ENCODE measurements at regions not wholly inside any gene's neighbourhood (a gene's known extent, or its start where the extent isn't known, plus 50 kb on each side); places are given as distances from the start of the nearest gene placed in this dataset.
A peak's percentile ranks its signal among the peaks of the same experiment; 100 is the strongest.

GRCh38 chr18:37783771-37784170 is 218.2 kb upstream of the CELF4 start:
- intact Hi-C loops (cut with DNase I) = no loop called here
- Histone ChIP-seq H3K9ac (ENCODE audit: low read length in 3 of 3) (no peak overlapping the region), H3K4me3 (ENCODE audit: low read length in 3 of 3) (no peak overlapping the region), H3K27me3 (ENCODE audit: control insufficient read depth, insufficient read depth, low read length) (no peaks in the 10 kb centered on the region), H3K4me1 (ENCODE audit: control insufficient read depth in 2 of 3, insufficient read depth in 2 of 3, low read depth in 1 of 3, low read length in 3 of 3) (no peaks in the 10 kb centered on the region), H3K36me3 (ENCODE audit: control insufficient read depth in 2 of 3, insufficient read depth in 3 of 3, low read length in 3 of 3) (no peaks in the 10 kb centered on the region), H3K9me3 (ENCODE audit: control insufficient read depth in 2 of 3, insufficient read depth in 1 of 3, low read length in 3 of 3) (no peaks in the 10 kb centered on the region), H3K27ac (ENCODE audit: low read depth in 2 of 2, low read length in 2 of 2) (no peak overlapping the region)
- no peak for FAIRE-seq
- TF ChIP-seq CTCF (IDR thresholded peaks at IDR 0.05; ENCODE audit: borderline replicate concordance, extremely low read depth, insufficient read depth) = no peak
- DNase-seq = peak in 4 of 5 donors; percentile 44 to 77 (median 62)

- FAIRE-seq (no peak), DNase-seq (peak in 1 of 5 donors; percentile 63)
- intact Hi-C loops (cut with DNase I) = no loop called here
- H3K9ac ChIP-seq (ENCODE audit: low read length in 3 of 3) = no peak overlapping the region
- H3K36me3 ChIP-seq (ENCODE audit: control insufficient read depth in 2 of 3, insufficient read depth in 3 of 3, low read length in 3 of 3) = no peaks in the 10 kb centered on the region
- no peaks in the 10 kb centered on the region for H3K9me3 ChIP-seq (ENCODE audit: control insufficient read depth in 2 of 3, insufficient read depth in 1 of 3, low read length in 3 of 3)
- TF ChIP-seq CTCF (IDR thresholded peaks at IDR 0.05; ENCODE audit: borderline replicate concordance, extremely low read depth, insufficient read depth) = no peak
- no peak overlapping the region for H3K4me3 ChIP-seq (ENCODE audit: low read length in 3 of 3)
- no peaks in the 10 kb centered on the region for H3K4me1 ChIP-seq (ENCODE audit: control insufficient read depth in 2 of 3, insufficient read depth in 2 of 3, low read depth in 1 of 3, low read length in 3 of 3)
- H3K27me3 ChIP-seq (ENCODE audit: control insufficient read depth, insufficient read depth, low read length) = no peaks in the 10 kb centered on the region
- no peak overlapping the region for H3K27ac ChIP-seq (ENCODE audit: low read depth in 2 of 2, low read length in 2 of 2)
Observed at GRCh38 chr18:37779220-37779619, 213.6 kb upstream of the CELF4 start.

- H3K27ac ChIP-seq (ENCODE audit: low read depth in 2 of 2, low read length in 2 of 2) = no peak overlapping the region
- no peaks in the 10 kb centered on the region for H3K27me3 ChIP-seq (ENCODE audit: control insufficient read depth, insufficient read depth, low read length)
- intact Hi-C loops (cut with DNase I) = no loop called here
- FAIRE-seq = no peak
- peak; percentile 84 for TF ChIP-seq CTCF (IDR thresholded peaks at IDR 0.05; ENCODE audit: borderline replicate concordance, extremely low read depth, insufficient read depth)
- DNase-seq = peak; percentile 82 to 88 (median 88)
- H3K9me3 ChIP-seq (ENCODE audit: control insufficient read depth in 2 of 3, insufficient read depth in 1 of 3, low read length in 3 of 3) = no peaks in the 10 kb centered on the region
- no peak overlapping the region for H3K9ac ChIP-seq (ENCODE audit: low read length in 3 of 3)
- no peaks in the 10 kb centered on the region for H3K36me3 ChIP-seq (ENCODE audit: control insufficient read depth in 2 of 3, insufficient read depth in 3 of 3, low read length in 3 of 3)
- no peaks in the 10 kb centered on the region for H3K4me1 ChIP-seq (ENCODE audit: control insufficient read depth in 2 of 3, insufficient read depth in 2 of 3, low read depth in 1 of 3, low read length in 3 of 3)
- no peak overlapping the region for H3K4me3 ChIP-seq (ENCODE audit: low read length in 3 of 3)
Observed at GRCh38 chr18:37778417-37779165, 213.0 kb upstream of the CELF4 start.
